Stimulated activated CD8-positive, alpha-beta memory T cell treated with anti-CD3 and anti-CD28 coated beads, Interleukin-4, amount 100 ng/mL, for 4 hours (primary cell): ENCODE measurements at regions not wholly inside any gene's neighbourhood (a gene's known extent, or its start where the extent isn't known, plus 50 kb on each side); places are given as distances from the start of the nearest gene placed in this dataset.

Source experiments
- DNase-seq, 2 donors: peaks; one replicate each; pipeline ENCODE4 v3.0.0-alpha.2; 2020; ENCODE audit warnings: low read depth in 2 of 2, low spot score in 1 of 2

DNA sequence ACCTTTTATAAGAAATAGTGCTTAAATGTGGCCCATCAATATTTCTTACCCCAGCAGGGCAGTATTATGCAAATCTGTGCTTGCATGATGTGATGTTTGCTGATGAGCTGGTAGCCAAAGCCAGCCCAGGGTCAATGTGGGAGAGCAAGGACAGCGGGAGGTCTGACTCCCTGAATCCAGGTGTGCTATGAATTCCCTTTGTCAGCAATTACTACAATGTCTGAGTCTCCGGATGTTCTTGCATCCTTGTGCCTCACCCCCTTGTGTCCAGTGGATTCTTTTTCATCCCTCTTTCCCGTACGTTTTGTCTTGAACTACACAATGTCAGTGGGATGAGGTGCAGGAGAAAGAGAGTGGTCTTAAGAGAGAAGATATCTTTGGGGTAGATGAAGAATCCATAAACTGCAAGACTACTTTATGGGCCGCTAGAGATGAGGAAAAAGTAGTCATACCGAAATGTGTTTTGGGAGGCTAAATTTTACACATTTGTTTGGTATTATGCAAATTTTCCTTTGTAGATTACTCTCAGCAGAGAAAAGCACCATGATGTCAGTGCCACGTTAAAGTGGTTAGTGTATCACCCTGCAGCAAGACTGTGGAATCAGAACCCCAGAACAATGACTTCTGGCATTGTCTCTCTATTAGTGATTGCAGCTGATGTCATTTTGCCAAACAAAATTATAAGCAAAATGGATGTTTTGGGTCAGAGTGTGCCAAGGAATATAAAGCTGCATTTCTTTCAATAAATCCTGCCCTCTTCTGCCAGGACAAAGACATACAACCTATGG, 53.5 kb upstream of the TSHZ3 start:
- DNase-seq = no peak

GRCh38 chr19:31406106-31406505, 56.9 kb upstream of the TSHZ3 start:
- no peak for DNase-seq

GRCh38 chr19:31408460-31409124, 59.4 kb upstream of the TSHZ3 start:
- DNase-seq = no peak

GRCh38 chr19:31413353-31413752, 64.1 kb upstream of the TSHZ3 start:
- no peak for DNase-seq

- no peak for DNase-seq
Measured at GRCh38 chr19:31415322-31415721, 66.1 kb upstream of the TSHZ3 start.

DNA sequence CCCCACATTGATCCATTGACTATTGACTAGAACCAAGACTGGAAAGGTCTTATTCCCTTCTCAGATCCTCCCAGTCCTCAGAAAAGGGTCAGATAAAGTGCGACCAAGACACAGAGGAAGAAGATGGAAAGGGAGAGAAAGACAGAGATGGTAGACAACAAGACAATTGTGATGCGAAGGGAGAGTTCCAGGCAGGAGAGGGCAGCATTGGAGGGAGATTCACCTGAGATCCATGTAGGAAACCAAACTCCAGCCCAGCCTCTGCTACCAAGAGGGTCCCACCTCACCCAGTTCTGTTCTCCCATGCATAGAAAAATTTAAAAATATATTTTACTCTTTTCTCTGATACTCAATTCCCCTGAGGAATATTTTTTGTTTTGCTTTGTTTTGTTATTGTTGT, 67.3 kb upstream of the TSHZ3 start:
- DNase-seq = no peak

DNA sequence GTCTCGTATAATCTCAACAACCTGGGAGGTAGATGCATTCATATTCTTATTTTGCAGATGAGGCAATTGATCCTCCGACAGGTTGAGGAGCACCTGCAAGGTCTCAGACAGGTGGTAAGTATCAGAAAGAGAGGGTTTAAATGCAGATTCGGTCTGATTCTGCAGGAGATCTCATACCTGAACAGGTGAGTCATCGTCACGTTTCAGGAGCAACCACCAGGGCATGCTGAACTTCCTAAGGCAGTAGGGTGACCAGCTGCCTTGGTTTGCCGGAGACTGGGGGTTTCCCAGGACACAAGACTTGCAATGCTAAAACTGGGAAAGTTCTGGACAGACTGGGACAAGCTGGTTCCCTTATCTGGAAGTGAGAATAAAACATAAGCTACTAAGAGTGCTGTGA, 68.8 kb upstream of the TSHZ3 start:
- DNase-seq = no peak

DNA sequence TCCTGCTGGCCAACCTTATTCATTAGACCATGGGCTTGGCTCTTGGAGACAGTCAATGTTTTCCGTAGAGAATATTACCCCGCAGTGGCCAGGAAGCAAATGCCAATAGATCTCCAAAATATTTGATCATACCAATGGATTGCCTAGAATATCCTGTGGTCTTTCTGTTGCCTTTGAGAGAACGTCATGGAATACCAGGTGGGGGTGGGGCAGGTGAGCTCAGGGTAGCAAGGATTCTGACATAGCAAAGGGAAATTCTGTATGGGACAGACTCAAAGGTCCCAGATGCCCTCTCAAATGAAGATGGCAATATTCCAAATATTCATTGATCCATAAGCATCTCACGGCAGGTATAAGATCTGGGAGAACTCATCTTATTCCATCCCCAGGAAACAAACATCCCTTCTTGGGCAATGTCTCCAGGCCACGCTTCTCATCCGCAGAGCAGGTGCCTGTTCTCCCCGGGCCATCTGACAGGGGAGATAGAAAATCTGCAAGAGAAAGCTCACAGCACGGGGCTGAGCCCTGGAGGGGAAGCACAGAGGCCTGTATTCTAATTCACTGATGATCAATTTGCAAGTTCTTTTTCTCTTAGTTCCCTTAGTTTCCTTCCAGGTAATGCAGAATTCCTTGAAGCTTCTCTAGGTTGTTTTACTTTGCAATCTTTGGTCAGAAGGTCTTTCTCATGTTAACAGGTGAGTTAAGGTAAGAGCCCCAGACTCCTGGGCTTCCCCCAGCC, 69.6 kb upstream of the TSHZ3 start:
- no peak for DNase-seq

DNA sequence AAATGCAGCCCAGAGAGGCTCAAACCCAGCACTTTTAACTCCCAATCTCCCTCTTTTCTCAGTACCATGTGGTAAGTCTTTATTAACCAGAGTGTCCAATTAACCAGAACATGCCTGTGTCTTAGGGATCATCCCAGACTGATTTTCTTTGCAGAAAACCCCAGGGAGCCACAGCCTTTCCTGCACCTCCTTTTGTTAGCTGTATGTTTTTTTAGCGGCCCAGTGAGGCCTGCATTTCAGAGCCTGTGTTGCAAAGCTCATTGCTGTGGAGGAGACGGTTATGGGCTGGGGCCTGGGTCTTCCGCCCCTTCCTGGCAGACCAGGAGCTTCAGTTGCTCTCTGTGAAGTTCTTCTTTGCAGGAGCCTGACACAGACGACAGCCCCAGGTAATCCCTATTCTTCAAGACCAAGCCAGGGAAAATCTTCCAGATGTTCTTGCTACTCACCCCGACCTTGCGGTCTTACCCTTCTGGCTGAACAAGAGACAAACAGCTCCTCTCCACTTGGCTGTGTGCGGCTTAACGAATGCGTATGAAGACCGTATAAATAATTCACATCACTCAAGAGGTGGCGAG, 70.7 kb upstream of the TSHZ3 start:
- no peak for DNase-seq

DNA sequence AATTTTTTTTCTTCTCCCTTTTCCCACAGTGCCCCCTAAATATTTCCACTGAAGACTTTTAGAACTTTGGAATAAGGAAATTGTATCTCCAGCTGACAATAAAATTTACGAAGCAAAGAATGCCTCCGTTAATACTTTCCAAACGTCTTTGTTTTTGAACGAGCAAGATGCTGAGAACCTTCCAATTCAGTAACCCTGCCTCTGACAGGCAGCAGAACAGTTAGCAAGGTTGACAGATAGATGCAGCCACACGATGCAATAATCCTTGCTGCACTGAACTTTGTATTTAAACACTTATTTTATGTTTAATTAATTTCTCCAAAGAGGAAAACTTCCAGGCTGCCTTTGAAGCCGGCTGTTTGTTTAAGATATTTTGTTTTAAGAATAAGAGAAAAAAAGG, 71.8 kb upstream of the TSHZ3 start:
- DNase-seq = no peak

DNA sequence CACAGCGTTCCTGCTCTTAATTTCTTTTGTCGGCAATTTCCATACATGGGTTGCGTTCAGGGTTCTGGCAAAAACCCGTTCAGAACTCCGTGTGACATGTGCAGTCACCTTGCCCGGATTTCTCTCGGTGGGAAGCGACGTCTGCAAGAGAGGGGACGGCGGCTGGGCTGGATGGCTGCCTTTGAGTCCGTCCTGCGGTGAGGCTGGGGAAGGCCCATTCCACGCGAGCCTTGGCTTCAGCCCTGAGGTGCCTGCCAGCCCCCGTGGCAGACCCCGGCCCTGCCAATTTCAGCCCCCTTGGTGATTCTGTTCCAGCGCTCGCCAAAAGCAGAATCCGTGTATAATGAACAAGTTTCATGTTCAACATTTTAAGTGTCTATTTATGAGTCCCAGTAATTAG, 72.6 kb upstream of the TSHZ3 start:
- no peak for DNase-seq

- DNase-seq = no peak
Measured at GRCh38 chr19:31423896-31424295, 74.7 kb upstream of the TSHZ3 start.

DNA sequence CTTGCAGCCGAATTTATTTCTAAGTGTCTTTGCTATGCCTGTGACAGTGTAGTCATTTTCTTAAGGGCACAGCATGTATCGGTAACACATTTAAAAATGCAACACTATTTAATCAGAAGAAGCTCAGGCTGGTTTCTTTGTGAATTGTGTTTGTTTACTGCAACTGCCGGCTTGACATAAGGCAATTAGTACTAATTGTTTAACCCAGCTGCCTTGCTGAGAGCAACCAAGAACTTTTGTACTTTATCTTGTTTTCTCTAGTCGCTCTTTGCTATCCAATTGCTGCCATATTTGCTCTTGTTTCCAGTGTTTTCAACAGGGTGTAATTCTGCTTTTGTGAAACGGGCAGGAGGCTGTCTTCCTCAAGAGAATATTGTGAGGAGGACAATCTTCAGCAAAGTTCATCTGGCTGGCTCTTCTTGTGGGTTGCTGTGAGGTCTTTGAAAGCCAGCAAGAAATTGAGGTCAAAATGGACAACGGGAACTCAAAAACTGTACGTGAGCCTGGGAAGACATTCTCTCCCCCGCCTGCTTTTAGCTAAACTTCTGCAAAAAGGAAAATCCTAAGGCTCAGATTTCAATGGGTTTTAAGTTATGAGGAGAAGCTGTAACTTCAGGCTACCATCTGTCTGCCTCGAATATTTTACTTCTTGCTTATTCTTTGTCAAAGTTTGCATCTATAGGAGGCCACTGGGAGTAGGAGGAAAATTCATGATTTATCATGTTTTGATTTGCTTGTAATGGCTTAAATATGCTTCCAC, 75.8 kb upstream of the TSHZ3 start:
- no peak for DNase-seq

DNA sequence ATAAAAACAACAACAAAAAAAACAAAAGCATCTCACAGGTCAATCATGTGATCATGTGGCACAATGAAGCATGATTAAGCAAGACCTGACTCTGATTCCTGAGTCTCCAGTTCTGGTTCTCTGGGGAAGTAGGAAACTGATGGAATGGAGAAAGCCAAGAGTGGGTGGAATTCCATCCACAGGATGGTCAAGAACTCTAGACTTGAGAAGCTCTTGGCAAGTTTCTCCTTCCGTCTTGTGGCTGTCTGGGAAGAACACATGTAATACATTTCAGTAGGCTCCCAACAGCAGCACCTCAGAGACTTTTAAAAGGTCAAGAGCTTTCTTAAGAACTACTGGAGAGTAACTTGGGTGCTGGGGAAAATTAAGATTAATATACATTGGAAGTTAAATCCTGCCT, 78.6 kb upstream of the TSHZ3 start:
- DNase-seq = no peak

DNA sequence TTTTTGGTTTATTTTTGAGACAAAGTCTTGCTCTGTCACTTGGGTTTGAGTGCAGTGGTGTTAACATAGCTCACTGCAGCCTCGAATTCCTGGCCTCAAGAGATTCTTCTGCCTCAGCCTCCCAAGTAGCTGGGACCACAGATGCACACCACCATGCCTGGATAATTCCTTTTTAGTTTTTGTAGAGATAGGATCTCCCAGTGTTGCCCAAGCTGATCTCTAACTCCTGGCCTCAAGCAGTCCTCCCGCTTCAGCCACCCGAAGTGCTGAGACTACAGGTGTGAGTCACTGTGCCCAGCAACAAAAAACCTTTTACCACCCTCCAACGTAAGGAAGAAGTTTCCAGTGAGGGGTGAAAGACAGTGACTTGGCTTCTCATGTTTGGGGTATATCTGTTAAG, 81.1 kb upstream of the TSHZ3 start:
- DNase-seq = no peak

DNA sequence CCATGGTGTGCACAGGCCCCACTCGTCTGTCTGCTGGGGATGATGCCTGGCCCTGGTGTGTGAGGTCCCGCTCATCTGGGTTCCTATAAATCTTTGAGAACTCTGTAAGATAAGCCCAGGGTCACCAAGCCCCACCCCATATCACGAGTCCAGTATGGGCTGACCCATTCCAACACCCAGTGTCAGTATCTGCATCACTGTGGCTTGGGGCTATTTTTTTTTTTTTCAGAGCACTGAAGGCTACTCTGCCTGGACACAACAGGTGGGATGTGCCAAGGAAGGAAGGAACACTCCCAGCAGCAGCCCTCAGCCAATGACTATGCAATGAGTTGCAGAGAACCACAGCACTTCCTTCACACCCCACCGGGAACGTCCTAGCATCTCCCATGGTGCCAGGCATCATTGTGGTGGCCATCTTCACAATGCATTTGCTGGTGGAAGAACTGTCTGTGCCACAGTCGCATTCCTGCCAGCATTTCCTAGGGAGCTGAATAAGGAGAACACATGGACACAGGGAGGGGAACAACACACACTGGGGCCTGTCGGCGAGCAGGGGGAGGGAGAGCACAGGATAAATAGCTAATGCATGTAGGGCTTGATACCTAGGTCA, 83.1 kb upstream of the TSHZ3 start:
- DNase-seq = no peak

DNA sequence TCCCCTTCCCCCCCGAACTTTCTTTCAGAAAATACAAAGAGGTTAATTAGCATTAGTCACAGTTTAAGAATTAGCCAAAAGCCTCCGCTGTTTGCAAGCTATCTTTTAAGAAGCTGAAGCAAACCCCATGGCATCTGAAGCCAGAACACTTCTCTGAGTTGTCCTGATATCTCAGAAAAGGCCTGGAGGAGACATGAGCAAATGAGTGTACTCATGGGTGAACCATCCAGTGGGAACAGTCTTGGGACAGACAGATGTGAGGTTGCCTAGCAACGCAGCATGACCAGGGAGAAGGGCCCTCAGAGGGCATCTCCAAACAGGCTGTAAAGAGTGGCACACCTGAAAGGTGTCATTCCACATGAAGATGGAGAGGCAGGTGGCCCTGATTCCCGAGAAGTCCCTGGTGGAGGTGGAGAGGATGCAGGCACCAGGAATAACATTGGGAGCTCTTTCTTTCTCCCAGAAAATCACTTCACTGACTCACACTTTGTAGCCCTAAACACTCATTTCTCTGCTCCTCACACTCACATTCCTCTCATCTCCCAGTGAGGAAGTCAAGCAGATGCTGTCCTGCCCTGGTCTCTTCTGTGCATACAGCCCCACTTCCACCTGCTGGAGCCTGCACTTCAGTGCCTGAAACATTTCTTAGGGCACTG, 87.0 kb upstream of the TSHZ3 start:
- DNase-seq = no peak

GRCh38 chr19:31438401-31439269, 89.4 kb upstream of the TSHZ3 start:
- DNase-seq = no peak

GRCh38 chr19:31439270-31439573, 90.0 kb upstream of the TSHZ3 start:
- no peak for DNase-seq
